HG02840 (cell line): ENCODE measurements at regions not wholly inside any gene's neighbourhood (a gene's known extent, or its start where the extent isn't known, plus 50 kb on each side); places are given as distances from the start of the nearest gene placed in this dataset.

Experiments used
- ATAC-seq: cut with Tn5 transposase; IDR thresholded peaks from one replicate; pipeline ENCODE4 v1.9.1; 2021; ENCODE audit warnings: mild to moderate bottlenecking, moderate library complexity, moderate number of reproducible peaks; ENCODE audit not compliant: unreplicated experiment, low FRiP score

GRCh38 chr3:147575391-147575790 lies 166.2 kb downstream of the ZIC1 start:
- no peak for ATAC-seq

DNA sequence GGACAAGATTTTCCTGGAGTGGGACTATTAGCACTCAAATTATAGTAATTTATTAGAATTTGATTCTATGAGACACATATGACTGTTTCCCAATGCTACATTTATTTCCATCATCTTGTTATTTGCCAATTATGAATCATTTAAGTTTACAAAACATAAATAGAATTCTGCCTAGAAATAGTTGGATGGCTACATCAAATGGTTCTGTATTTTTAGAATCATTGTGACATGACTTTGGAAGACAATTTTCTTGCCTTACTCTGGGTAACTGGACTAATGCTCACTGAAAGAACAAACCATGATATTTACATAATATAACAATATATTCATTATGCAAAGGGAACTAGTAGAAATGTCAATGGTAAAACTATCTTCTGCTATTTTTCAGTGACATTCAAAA lies 173.5 kb downstream of the ZIC1 start:
- ATAC-seq = no peak

DNA sequence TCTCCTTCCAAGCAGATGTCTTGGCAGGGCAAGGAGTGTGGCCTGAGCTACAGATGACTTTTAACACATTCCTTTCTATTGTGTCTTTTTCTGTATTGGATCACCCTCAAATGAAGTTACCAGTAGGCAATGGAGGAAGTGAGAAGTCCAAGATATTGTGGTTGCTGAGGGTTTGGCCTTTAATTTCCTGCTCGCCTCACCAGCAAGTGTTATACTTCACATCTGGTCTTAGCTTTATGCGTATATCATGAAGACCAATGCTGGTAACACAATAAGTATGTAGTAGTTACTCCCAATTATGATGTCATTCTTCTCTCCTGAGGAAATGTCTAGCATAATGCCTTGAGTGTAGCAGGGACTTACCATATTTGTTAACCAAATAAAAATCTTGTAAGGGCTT lies 179.9 kb downstream of the ZIC1 start:
- no peak for ATAC-seq

- no peak for ATAC-seq
Observed at GRCh38 chr3:147604136-147604535, 195.0 kb downstream of the ZIC1 start.

DNA sequence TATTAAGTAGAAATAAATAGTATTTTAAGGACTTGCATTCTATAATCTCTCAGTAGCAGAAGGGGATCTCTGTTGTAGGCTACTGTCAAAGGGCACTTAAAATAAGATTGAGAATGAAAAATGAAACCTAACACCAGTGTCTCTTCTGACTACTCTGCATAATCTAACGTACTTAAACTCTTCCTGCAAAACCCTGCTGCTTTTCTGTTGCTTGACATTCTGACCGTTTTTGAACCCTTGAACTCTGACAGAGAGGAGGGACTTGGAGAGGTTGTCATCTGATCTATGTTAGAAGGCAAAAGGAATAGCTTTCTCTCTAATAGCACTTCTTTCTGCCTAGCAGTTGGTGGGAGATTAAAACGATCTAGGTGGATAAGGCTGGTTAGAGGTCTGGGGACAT lies 204.6 kb downstream of the ZIC1 start:
- no peak for ATAC-seq

DNA sequence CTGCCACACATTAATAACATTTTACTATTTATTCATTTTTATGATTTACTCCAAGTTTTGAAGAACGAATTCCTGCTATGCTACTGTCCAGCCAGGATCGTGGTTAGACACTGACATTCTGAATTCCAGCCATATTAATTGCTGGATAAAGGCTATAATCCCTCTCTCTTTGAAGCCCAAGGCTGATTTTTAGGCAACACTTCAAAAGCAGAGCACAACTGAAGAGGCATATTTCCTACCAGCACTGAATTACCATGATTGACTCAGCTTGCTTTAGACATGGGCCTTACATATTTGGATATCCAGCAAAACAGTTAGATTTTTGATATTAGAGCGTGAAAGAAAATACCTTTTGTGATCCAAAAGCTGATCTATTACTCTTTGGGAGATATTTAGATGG lies 205.0 kb downstream of the ZIC1 start:
- ATAC-seq = no peak

DNA sequence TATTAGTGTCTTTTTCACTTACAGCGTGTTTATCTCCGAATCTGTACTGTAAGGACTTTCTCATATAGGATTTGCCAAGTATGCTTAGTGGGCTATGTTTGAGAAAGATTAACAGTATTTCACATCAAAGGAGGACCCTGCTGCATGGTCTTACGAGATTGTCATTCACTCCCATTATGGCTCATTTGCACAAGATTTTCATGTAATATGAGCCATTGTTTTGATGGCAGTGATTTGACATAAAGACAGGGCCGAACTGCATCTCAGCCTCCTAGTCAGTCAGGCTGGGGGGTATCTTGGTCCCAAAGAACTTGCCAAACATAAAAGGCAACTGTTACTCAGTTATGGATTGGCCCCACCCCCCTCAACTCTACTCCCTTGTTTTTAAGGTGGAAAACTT lies 205.9 kb downstream of the ZIC1 start:
- ATAC-seq = no peak

GRCh38 chr3:147616998-147617619 lies 207.9 kb downstream of the ZIC1 start:
- no peak for ATAC-seq

GRCh38 chr3:147618691-147619090 lies 209.5 kb downstream of the ZIC1 start:
- no peak for ATAC-seq

DNA sequence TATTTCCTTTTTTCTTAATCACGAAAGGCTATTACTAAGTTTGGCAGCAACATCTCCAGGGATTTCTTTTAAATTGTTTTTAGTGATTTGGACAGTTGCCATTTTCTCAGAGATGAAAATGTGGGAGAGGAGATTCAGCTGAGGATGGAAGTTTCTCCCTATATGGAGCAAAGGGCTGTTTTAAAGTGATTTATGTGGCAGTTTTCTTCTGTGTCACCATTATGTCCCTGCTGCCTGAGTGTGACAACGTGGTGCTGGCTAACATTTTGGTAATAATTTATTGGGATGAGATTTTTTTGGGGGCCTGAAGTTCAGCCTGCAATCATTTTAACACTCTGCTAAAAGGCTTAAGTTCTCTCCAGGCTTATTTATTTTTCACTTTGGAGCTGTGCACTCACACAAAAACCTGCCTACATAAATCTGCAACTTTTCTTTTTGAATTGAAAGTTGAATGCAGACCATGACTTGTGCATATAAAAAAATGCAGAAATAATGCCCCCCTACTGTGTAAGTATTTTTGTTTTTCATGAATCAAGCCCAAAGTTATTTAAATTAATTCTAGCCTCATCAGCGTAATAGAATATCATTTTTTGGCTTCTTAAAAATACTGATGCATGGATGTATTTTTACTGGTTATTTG lies 210.9 kb downstream of the ZIC1 start:
- ATAC-seq = no peak

DNA sequence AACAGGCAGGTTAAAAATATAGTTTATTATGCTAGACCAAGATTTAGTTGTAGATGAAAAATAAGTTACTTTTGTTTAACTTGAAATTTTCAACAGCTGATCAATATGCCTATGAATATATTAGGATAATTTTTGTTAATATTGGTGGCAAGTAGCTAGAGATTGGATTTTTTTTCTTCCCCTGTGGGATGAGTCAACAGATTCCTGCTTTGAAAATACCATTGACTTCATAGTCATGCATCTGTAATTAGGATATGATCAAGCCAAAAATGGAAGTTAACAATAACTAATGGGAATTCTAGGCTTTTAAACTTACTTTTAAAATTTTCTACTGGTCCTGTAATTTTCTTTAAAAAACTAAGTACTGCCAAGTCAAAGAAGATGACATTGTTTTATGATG lies 211.7 kb downstream of the ZIC1 start:
- no peak for ATAC-seq

DNA sequence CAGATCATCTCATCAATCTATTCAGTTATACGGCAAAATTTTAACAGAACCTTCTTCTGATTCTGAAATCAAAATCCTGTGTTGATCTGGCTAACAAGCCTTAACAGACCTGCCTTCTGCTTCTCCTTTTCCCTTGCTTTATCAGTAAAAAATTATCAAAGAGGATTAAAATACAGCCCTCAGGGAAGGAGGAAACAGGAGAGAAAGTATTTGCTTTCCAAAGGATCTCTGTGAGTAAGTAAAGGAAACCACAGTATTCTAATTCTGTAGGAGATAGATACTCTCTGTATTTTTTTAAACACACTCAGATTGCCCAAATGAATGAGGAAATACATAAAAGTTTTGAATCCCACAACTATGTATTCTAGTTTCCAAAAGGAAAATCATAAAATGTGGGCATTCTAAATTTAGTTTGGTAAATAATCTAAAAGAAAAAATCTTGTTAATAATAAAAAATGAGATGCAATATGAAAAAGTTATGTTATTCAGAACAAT lies 221.8 kb downstream of the ZIC1 start:
- ATAC-seq = no peak

DNA sequence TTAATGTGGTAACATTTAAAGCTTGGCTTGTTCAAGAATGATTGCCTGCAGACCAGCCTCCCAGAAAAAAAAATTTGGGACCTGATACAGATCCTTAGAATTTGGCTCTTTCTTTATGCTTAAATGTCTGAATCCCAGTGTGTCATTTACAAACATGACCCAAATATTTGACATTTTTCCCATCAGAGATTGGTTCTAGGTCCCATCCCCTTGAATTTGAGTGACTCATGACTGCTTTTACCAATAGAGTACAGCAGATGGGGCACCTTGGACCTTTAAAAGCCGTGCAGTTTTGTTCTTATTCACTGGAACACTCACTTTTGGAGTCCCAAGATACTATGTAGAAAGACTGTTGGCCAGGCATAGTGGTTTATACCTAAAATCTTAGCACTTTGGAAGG lies 231.6 kb downstream of the ZIC1 start:
- no peak for ATAC-seq

- ATAC-seq = no peak
Observed at GRCh38 chr3:147645761-147646160, 236.6 kb downstream of the ZIC1 start.

GRCh38 chr3:147649475-147649874 lies 240.3 kb downstream of the ZIC1 start:
- ATAC-seq = no peak

- no peak for ATAC-seq
Observed at GRCh38 chr3:147651107-147651778, 242.1 kb downstream of the ZIC1 start.

DNA sequence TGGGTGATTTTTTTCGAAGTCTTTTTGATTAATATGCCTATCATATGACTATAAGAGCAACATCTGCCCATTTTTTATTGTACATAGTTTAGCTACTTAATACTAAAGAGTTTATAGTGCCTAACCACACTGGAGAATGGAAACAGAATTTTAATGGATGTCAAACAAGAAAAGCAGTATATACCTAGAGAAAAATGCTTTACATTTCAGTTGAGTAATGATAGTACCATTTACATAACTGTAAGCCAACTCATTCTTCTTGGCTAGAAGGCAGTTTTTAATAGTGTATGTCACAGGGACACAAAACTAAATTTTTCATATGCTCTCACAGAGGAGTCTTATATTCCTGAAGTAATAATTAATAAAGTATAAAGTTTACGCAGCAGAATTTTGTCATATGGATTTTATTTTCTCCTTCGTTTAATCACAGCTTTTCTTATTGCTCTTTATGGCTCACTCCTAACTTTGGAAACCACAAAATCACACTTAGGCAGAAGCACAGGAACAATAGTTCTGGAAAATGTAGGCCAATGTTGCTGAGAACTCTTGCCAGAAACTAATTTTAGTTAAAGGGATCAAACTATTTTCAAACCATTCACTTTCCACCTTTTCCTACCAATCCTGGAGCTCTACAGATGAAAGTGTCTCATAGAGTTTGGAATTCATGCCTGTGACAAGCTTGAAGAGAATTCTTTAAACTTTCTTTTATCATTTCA lies 243.6 kb downstream of the ZIC1 start:
- ATAC-seq = no peak

DNA sequence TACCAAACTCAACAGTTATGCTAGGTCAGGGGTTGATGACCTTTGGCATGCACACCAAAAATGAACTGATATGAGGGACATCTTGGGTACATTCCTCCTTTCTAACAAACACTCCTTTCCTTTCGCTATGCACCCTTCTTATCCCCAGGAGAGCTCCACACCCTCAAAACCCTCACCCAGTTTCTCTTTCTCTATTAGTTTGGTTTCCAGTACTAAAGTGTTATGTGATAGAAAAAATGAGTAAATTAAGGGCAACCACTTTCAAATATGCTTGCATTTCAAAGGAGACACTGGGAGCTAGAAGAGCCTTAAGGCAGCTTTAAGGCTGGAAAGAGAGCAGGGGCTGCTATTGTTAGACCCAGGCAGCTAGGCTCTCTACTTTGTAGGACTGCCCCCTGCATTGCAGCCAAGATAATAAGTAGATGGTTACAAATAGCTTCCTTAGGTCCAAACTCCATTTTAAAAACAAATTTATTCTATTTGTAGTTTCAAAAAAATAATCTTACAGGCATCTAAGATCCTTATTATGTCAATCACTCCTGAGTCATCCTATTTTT lies 244.3 kb downstream of the ZIC1 start:
- no peak for ATAC-seq

DNA sequence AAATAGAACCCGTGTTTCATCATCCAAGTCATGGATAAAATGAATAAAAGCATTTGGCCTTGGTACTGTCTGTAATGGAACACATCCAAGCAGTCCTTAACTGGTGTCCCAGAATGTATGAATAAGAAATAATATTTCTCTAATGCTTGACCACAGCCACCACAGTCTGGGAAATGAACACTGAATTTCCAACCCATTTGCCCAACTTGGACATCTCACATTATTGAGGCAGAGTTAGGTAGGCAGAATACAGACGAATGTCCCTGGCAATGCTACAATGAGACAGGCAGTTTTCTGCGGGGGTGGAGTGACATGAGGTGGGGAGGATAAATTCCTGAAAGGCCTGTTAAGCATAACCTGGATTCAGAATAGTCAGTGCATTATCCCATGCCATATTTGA lies 245.7 kb downstream of the ZIC1 start:
- no peak for ATAC-seq

DNA sequence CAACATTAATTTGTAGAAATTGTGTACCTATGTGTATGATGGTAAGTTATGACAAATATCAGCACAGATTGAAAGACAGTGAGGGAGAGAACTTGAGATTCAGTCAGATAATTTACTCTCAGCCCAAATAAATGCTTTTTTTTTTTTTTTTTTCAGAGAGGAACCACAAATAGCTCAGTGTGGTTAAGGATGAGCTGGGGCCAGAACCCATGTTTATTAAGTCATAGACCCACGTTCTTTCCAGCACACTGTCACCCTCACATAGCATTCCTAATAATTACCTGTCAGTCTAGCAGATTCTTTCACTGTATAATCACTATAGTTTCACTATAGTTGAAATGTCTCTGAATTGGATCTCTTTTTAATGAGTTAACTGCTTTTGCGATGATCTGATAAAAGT lies 246.1 kb downstream of the ZIC1 start:
- no peak for ATAC-seq

DNA sequence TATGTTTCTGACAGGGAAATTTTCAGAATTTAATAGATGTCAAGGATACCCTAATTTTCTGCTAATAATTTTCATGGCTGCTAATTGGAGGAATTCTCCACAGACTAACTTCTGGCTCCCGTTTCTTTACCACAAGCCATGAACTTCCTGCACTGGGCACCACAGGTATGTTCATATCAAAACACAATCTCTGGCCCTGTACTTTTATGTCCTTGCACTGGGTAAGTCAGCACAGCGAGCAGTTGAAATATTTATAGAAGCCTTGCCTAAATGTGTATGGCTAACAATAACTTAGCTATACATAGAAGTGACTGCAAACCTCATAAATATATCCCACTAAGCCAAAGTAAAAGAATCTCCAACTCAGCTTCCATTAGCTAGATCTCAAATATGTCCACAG lies 246.9 kb downstream of the ZIC1 start:
- ATAC-seq = no peak
